SU-DHL-6 (cell line): ENCODE measurements at regions not wholly inside any gene's neighbourhood (a gene's known extent, or its start where the extent isn't known, plus 50 kb on each side); places are given as distances from the start of the nearest gene placed in this dataset.

ENCODE experiments used
- H2AFZ ChIP-seq: fragments of 200-600 bp; sonication (generic); 2 replicates; pipeline ENCODE4 v1.6.1; 2014; ENCODE audit warnings: low read depth, mild to moderate bottlenecking, moderate library complexity, mixed read lengths, antibody characterized with exemption, low read length; ENCODE audit not compliant: severe bottlenecking
- H3F3A ChIP-seq: fragments of 200-600 bp; shearing (Covaris generic); 2 replicates; pipeline ENCODE4 v1.6.0; 2016; ENCODE audit warnings: antibody characterized with exemption, mild to moderate bottlenecking; ENCODE audit not compliant: insufficient read depth
- H3K27ac ChIP-seq: fragments of 200-600 bp; sonication (generic); 2 replicates; pipeline ENCODE4 v1.5.1; 2016; ENCODE audit warnings: low read depth, mild to moderate bottlenecking, low read length, moderate library complexity, mixed read lengths
- H3K27me3 ChIP-seq: fragments of 200-600 bp; sonication (generic), shearing (Covaris generic); 2 replicates; pipeline ENCODE4 v1.6.0; 2014; ENCODE audit warnings: mild to moderate bottlenecking, low read length
- H3K36me3 ChIP-seq: fragments of 200-600 bp; sonication (generic); 2 replicates; pipeline ENCODE4 v1.6.1; 2014; ENCODE audit warnings: mild to moderate bottlenecking, low read length, mixed read lengths
- H3K4me2 ChIP-seq: fragments of 300-600, 200-600 bp; shearing (Covaris generic), sonication (generic); 2 replicates; pipeline ENCODE4 v1.6.0; 2014; ENCODE audit warnings: low read length, low read depth, mild to moderate bottlenecking; ENCODE audit not compliant: poor library complexity, severe bottlenecking
- H3K4me3 ChIP-seq: fragments of 200-600 bp; sonication (generic); 2 replicates; pipeline ENCODE4 v1.5.1; 2014; ENCODE audit warnings: antibody characterized with exemption, low read length, mild to moderate bottlenecking, mixed read lengths; ENCODE audit not compliant: insufficient read depth, poor library complexity, severe bottlenecking
- H3K79me2 ChIP-seq: fragments of 200-600 bp; sonication (generic); 2 replicates; pipeline ENCODE4 v1.6.1; 2014; ENCODE audit warnings: mild to moderate bottlenecking, low read length, moderate library complexity; ENCODE audit not compliant: insufficient read depth
- H3K9ac ChIP-seq: fragments of 200-600 bp; sonication (generic); 2 replicates; pipeline ENCODE4 v1.7.0; 2014; ENCODE audit warnings: mild to moderate bottlenecking, low read length
- H3K9me2 ChIP-seq: fragments of 200-600 bp; sonication (generic); replicated peaks from 2 replicates; pipeline ENCODE4 v1.6.1; 2014; ENCODE audit warnings: low read length; ENCODE audit not compliant: insufficient read depth
- H3K9me3 ChIP-seq: fragments of 200-600 bp; sonication (generic); 2 replicates; pipeline ENCODE4 v1.6.1; 2014; ENCODE audit warnings: low read length, mixed read lengths; ENCODE audit not compliant: insufficient read depth
- H4K20me1 ChIP-seq: fragments of 200-600 bp; sonication (generic); 2 replicates; pipeline ENCODE4 v1.6.1; 2014; ENCODE audit warnings: low read depth, mild to moderate bottlenecking, antibody characterized with exemption, low read length, moderate library complexity, mixed read lengths
- EZH2phosphoT487 ChIP-seq: fragments of 200-600 bp; sonication (generic), shearing (Covaris generic); conservative IDR thresholded peaks from 2 replicates; pipeline ENCODE4 v1.6.1; 2018; ENCODE audit warnings: mild to moderate bottlenecking, antibody characterized with exemption, low read length, moderate library complexity, mixed read lengths
- TF ChIP-seq, protein P1 (sequence below): fragments of 200-600 bp; sonication (generic); IDR thresholded peaks from one replicate; pipeline ENCODE4 v1.5.1; 2017; ENCODE audit warnings: antibody characterized with exemption, mild to moderate bottlenecking, low read length, moderate library complexity; ENCODE audit not compliant: insufficient read depth, poor library complexity, severe bottlenecking

DNA sequence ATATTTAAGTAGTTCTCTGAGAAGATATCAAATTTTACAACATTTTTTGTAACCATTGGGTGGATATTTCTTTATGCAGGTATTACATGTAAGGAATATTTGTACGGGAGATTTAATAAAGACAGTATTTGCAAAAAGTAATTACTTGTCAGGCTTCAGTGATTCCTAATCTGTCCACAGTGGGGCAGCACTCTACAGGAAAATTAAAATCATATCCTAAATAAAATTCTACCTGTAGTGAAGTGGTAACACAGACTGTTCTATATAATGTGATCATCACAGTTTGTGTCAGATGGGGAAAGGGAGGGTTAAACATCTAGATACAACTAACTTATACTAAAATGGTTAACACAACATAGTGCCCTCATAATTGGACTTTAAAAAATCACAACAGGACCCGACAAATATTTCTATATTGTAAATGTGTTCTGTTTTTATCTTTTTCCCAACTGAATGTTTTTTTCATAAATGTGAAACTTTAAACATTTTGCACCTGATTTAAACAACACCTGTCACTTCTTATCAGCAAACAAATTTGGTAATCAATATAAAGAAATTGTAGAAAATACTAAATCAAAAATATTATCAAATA is 145.6 kb upstream of the MANEA start:
- Histone ChIP-seq H2AFZ (no peak overlapping the region), H3K4me2 (no peak overlapping the region), H3K9me2 (no peaks in the 10 kb centered on the region), H3K9me3 (no peaks in the 10 kb centered on the region), H3K27ac (no peak overlapping the region), H3K36me3 (no peaks in the 10 kb centered on the region), H3K9ac (no peak overlapping the region), H3K79me2 (no peaks in the 10 kb centered on the region), H3K27me3 (no peaks in the 10 kb centered on the region), H3K4me3 (no peak overlapping the region), H3F3A (no peaks in the 10 kb centered on the region), H4K20me1 (no peaks in the 10 kb centered on the region)
- TF ChIP-seq, protein P1, sequence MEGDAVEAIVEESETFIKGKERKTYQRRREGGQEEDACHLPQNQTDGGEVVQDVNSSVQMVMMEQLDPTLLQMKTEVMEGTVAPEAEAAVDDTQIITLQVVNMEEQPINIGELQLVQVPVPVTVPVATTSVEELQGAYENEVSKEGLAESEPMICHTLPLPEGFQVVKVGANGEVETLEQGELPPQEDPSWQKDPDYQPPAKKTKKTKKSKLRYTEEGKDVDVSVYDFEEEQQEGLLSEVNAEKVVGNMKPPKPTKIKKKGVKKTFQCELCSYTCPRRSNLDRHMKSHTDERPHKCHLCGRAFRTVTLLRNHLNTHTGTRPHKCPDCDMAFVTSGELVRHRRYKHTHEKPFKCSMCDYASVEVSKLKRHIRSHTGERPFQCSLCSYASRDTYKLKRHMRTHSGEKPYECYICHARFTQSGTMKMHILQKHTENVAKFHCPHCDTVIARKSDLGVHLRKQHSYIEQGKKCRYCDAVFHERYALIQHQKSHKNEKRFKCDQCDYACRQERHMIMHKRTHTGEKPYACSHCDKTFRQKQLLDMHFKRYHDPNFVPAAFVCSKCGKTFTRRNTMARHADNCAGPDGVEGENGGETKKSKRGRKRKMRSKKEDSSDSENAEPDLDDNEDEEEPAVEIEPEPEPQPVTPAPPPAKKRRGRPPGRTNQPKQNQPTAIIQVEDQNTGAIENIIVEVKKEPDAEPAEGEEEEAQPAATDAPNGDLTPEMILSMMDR, result peak; percentile 50
- no peak for TF ChIP-seq EZH2phosphoT487

DNA sequence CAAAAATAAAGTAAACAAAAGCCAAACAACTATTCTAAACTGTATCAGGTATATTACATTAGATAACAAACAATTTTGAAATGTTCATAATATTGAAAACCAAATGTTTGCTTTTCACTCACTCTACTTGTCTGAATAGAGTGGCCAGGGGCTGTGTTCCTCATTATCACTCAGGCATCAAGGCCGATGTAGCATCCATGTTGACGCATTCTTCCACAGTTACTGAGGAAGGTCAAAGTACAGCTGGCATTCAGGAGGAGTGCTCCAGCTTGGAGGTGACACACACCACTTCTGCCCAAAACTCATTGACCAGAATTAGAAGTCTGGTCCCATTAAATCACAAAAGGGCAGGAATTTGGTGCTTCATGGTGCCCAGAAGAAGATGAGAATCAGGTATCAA is 137.6 kb upstream of the MANEA start:
- Histone ChIP-seq H3K4me2 (no peak overlapping the region), H3F3A (no peaks in the 10 kb centered on the region), H3K27ac (no peak overlapping the region), H3K9me3 (no peaks in the 10 kb centered on the region), H3K4me3 (no peak overlapping the region), H4K20me1 (no peaks in the 10 kb centered on the region), H3K9ac (no peak overlapping the region), H2AFZ (no peak overlapping the region), H3K27me3 (no peaks in the 10 kb centered on the region), H3K36me3 (no peaks in the 10 kb centered on the region), H3K9me2 (no peaks in the 10 kb centered on the region), H3K79me2 (no peaks in the 10 kb centered on the region)
- TF ChIP-seq, protein P1, result no peak
- no peak for TF ChIP-seq EZH2phosphoT487

GRCh38 chr6:95448208-95448607 is 129.1 kb upstream of the MANEA start:
- no peaks in the 10 kb centered on the region for H3K9me3 ChIP-seq
- H3K36me3 ChIP-seq, result no peaks in the 10 kb centered on the region
- H3K9ac ChIP-seq, result no peak overlapping the region
- H3K9me2 ChIP-seq, result no peaks in the 10 kb centered on the region
- no peaks in the 10 kb centered on the region for H3K27me3 ChIP-seq
- H4K20me1 ChIP-seq, result no peaks in the 10 kb centered on the region
- no peaks in the 10 kb centered on the region for H3K79me2 ChIP-seq
- H3K4me2 ChIP-seq, result no peak overlapping the region
- no peak overlapping the region for H2AFZ ChIP-seq
- H3K27ac ChIP-seq, result no peak overlapping the region
- no peak overlapping the region for H3K4me3 ChIP-seq
- H3F3A ChIP-seq, result no peaks in the 10 kb centered on the region
- no peak for TF ChIP-seq EZH2phosphoT487

DNA sequence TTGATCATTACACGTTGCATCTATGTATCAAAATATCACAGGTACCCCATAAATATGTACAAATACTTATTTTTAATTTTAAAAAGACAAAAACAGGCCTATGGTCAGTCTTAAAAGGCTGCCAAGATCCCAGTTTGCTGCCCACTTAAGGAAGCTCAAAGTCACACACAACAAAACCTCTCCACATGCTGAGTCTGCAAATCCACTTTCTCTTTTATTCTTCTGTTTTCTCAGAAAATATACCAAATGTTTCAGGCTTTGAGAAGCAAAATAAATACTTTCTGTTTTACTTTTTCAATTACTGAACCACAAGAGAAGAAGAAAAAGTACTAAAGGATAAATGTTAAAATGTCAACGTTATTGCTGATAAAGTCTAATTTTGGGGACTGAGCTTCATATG is 107.8 kb upstream of the MANEA start:
- TF ChIP-seq, protein P1, result no peak
- TF ChIP-seq EZH2phosphoT487, result no peak
- Histone ChIP-seq H2AFZ (no peak overlapping the region), H3K9me2 (no peaks in the 10 kb centered on the region), H3K27me3 (no peaks in the 10 kb centered on the region), H3K9ac (no peak overlapping the region), H3K79me2 (no peaks in the 10 kb centered on the region), H4K20me1 (no peaks in the 10 kb centered on the region), H3K27ac (no peak overlapping the region), H3K4me2 (no peak overlapping the region), H3F3A (no peaks in the 10 kb centered on the region), H3K4me3 (no peak overlapping the region), H3K9me3 (no peaks in the 10 kb centered on the region), H3K36me3 (no peaks in the 10 kb centered on the region)
